ENCODE measurements at regions not wholly inside any gene's neighbourhood (a gene's known extent, or its start where the extent isn't known, plus 50 kb on each side); places are given as distances from the start of the nearest gene placed in this dataset.

GRCh38 chr5:56291661-56292374 is 58.7 kb upstream of the ANKRD55 start:
- TF ChIP-seq, protein P1, sequence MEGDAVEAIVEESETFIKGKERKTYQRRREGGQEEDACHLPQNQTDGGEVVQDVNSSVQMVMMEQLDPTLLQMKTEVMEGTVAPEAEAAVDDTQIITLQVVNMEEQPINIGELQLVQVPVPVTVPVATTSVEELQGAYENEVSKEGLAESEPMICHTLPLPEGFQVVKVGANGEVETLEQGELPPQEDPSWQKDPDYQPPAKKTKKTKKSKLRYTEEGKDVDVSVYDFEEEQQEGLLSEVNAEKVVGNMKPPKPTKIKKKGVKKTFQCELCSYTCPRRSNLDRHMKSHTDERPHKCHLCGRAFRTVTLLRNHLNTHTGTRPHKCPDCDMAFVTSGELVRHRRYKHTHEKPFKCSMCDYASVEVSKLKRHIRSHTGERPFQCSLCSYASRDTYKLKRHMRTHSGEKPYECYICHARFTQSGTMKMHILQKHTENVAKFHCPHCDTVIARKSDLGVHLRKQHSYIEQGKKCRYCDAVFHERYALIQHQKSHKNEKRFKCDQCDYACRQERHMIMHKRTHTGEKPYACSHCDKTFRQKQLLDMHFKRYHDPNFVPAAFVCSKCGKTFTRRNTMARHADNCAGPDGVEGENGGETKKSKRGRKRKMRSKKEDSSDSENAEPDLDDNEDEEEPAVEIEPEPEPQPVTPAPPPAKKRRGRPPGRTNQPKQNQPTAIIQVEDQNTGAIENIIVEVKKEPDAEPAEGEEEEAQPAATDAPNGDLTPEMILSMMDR (IDR thresholded peaks at IDR 0.05): no peak
- TF ChIP-seq POLR2A (IDR thresholded peaks at IDR 0.05): no peak
- TF ChIP-seq POLR2AphosphoS5 (IDR thresholded peaks at IDR 0.05): no peak
- TF ChIP-seq EP300 (IDR thresholded peaks at IDR 0.05): no peak

Measured in upper lobe of left lung (tissue), 4 donors.